Esophagus muscularis mucosa (tissue), 4 donors: ENCODE measurements at regions not wholly inside any gene's neighbourhood (a gene's known extent, or its start where the extent isn't known, plus 50 kb on each side); places are given as distances from the start of the nearest gene placed in this dataset.

Experiments
- DNase-seq: peaks from one replicate; pipeline ENCODE4 v3.0.0-alpha.2; 2017; ENCODE audit errors: extremely low spot score
- H3K27ac ChIP-seq, 4 donors: fragments of 200-600 bp; sonication (generic); replicated peaks in 1 of 4; 1 replicate in 3 of 4; 2 replicates in 1 of 4; pipeline ENCODE4 v1.5.1; 2016 to 2019; ENCODE audit warnings: mild to moderate bottlenecking in 1 of 4
- H3K27me3 ChIP-seq, 4 donors: fragments of 200-600 bp; sonication (generic); one replicate each; pipeline versions ENCODE4 v1.5.1 to v1.6.0; 2016 to 2019
- H3K36me3 ChIP-seq, 4 donors: fragments of 200-600 bp; sonication (generic); one replicate each; pipeline ENCODE4 v1.5.1; 2016 to 2019
- H3K4me1 ChIP-seq, 4 donors: fragments of 200-600 bp; sonication (generic); one replicate each; pipeline ENCODE4 v1.5.1; 2016 to 2019
- H3K4me3 ChIP-seq, 4 donors: fragments of 200-600 bp; sonication (generic); 1 replicate in 2 of 4; 2 replicates in 2 of 4; pipeline ENCODE4 v1.5.1; 2016 to 2019; ENCODE audit warnings: mild to moderate bottlenecking in 4 of 4, moderate library complexity in 1 of 4
- H3K9me3 ChIP-seq, 4 donors: fragments of 200-600 bp; sonication (generic); 1 replicate in 3 of 4; 2 replicates in 1 of 4; pipeline ENCODE4 v1.5.1; 2016 to 2019
- EP300 ChIP-seq: sonication (generic); formaldehyde crosslinking; IDR thresholded peaks from one replicate; pipeline ENCODE4 v1.6.1; 2017; ENCODE audit warnings: antibody characterized with exemption
- POLR2A ChIP-seq: fragments of 450-650 bp; IDR thresholded peaks from one replicate; pipeline ENCODE4 v1.6.1; 2017; ENCODE audit warnings: antibody characterized with exemption, moderate library complexity, mild to moderate bottlenecking, low read depth
- POLR2AphosphoS5 ChIP-seq, 2 donors: sonication (generic); formaldehyde crosslinking; IDR thresholded peaks; one replicate each; pipeline ENCODE4 v1.6.1; 2017; ENCODE audit warnings: antibody characterized with exemption in 2 of 2
- whole genome bisulfite sequencing: methylation state at CpG from one replicate; pipeline ENCODE4 v1.1.5; 2018; 5-methylcytosine and 5-hydroxymethylcytosine counted together
- intact Hi-C: fragments of 100-400 bp; cut with DNase I; formaldehyde crosslinking; loops from one replicate; pipeline ENCODE4 v1.15.1; 2023
- TF ChIP-seq, protein P1 (sequence below), 3 experiments: fragments of 200-600 bp in 2 of 3; fragments of 450-650 bp in 1 of 3; sonication (generic) in 2 of 3; IDR thresholded peaks; one replicate each; pipeline ENCODE4 v1.5.1; 2017 to 2019; ENCODE audit warnings: antibody characterized with exemption in 3 of 3, mild to moderate bottlenecking in 2 of 3, moderate library complexity in 1 of 3

DNA sequence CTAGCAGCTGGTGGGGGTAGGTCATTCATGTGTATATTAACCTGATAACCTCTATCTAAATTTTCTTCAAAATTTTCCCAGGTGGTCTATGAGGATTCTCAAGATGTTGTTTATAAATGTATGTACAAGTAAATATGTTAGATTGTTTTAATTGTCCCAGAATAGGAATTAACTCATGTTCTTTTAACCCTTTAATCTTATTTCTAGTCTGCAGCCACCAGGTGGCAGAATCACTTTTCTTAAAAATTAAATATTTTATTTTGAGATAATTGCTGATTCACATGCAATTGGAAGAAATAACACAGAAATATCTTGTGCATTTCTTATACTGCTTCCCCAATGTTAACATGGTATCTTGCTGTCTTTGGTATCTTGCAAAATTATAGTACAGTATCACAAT is 589.5 kb downstream of the ARL4A start:
- no peaks in the 10 kb centered on the region for H3K36me3 ChIP-seq
- intact Hi-C loops = loop anchor here (5.0 kb wide), 1 partner anchor 465 kb away; no protein-coding TSS in a partner anchor

GRCh38 chr7:13278020-13278419 is 590.6 kb downstream of the ARL4A start:
- Histone ChIP-seq H3K27ac (no peak overlapping the region), H3K4me1 (no peaks in the 10 kb centered on the region), H3K4me3 (no peak overlapping the region), H3K9me3 (no peaks in the 10 kb centered on the region), H3K36me3 (no peaks in the 10 kb centered on the region), H3K27me3 (no peaks in the 10 kb centered on the region)
- intact Hi-C loops = loop anchor here (5.0 kb wide), 1 partner anchor 464 kb away; no protein-coding TSS in a partner anchor
- TF ChIP-seq POLR2AphosphoS5 (IDR thresholded peaks at IDR 0.05) (no peak), POLR2A (no peak), EP300 (no peak)
- TF ChIP-seq, protein P1, sequence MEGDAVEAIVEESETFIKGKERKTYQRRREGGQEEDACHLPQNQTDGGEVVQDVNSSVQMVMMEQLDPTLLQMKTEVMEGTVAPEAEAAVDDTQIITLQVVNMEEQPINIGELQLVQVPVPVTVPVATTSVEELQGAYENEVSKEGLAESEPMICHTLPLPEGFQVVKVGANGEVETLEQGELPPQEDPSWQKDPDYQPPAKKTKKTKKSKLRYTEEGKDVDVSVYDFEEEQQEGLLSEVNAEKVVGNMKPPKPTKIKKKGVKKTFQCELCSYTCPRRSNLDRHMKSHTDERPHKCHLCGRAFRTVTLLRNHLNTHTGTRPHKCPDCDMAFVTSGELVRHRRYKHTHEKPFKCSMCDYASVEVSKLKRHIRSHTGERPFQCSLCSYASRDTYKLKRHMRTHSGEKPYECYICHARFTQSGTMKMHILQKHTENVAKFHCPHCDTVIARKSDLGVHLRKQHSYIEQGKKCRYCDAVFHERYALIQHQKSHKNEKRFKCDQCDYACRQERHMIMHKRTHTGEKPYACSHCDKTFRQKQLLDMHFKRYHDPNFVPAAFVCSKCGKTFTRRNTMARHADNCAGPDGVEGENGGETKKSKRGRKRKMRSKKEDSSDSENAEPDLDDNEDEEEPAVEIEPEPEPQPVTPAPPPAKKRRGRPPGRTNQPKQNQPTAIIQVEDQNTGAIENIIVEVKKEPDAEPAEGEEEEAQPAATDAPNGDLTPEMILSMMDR (IDR thresholded peaks at IDR 0.05) = no peak
- no peak for DNase-seq
- 84% methylated on average over 3 of the region's 3 CpGs for WGBS

More for the DNA sequence above, 589.5 kb downstream of the ARL4A start:
- DNase-seq = no peak
- no peaks in the 10 kb centered on the region for H3K27me3 ChIP-seq
- no peaks in the 10 kb centered on the region for H3K9me3 ChIP-seq
- H3K4me3 ChIP-seq = no peak overlapping the region
- H3K4me1 ChIP-seq = no peaks in the 10 kb centered on the region
- TF ChIP-seq POLR2A = no peak
- TF ChIP-seq, protein P1 (IDR thresholded peaks at IDR 0.05) = peak in 1 of 3 experiments; percentile 3
- no peak overlapping the region for H3K27ac ChIP-seq

DNA sequence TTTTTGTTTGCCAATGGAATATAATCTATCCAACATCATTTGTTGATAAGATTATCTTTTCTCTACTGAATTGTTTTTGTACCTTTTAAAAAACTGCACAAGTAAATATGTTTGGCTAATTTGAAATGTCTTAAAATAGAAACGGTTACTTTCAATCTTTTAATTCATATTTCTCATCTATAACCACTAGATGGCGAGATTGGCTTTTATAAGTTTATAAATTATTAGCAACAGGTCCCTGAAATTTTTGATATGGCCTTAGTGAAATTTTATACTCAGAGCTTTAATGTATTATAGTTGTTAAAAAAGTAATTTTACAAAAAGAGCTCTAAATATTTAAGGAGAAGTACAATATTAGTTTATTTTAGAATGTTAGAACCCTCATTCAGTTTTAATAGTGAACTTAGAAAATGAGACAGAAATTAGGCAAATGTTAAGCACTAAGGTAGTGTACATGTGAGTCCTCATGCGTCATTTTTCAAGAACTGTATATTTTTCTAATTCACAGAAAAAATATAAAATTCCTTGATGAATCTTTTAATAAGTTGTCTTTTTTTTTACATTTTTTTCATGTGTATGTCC is 592.5 kb downstream of the ARL4A start:
- Histone ChIP-seq H3K9me3 (no peaks in the 10 kb centered on the region), H3K27me3 (no peaks in the 10 kb centered on the region), H3K36me3 (no peaks in the 10 kb centered on the region), H3K27ac (no peak overlapping the region), H3K4me3 (no peak overlapping the region), H3K4me1 (no peaks in the 10 kb centered on the region)
- DNase-seq = no peak
- 33% methylated on average over 3 of the region's 3 CpGs for WGBS
- intact Hi-C loops = loop anchor here (5.0 kb wide), 3 partner anchors 462 to 1412 kb away; no protein-coding TSS in a partner anchor
- TF ChIP-seq POLR2A (no peak), EP300 (no peak)
- TF ChIP-seq, protein P1 (IDR thresholded peaks at IDR 0.05) = peak; percentile 33 to 51 (median 51)

DNA sequence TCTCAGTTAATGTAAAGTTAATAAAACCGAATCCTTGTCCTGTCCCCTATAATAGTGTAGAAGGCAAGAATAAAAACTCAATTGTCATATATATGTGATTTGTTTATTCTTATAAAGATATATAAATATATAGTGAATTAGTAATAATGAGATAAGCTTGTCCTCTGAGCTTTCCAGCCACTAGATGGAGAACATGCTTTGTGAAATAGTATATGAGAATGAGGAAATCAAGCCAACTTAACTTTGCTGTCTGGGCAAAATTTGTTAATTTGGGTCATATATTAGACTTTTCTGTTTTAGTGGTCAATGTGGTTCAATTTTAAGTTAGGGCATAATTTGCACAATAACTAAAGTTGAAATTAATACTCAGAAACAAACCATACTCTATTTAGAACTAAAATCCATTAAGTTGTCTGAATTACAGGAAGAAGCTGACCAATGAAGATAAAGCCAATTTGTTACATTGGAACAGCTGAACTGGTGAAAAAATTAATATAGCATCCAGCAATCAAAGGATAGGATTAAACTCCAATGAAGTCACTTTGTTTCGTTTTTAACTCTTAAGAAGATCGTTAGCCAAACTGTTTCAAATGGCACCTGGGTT is 595.0 kb downstream of the ARL4A start:
- no peak for DNase-seq
- Histone ChIP-seq H3K4me1 (no peaks in the 10 kb centered on the region), H3K9me3 (no peaks in the 10 kb centered on the region), H3K27me3 (no peaks in the 10 kb centered on the region), H3K36me3 (no peaks in the 10 kb centered on the region), H3K27ac (no peak overlapping the region), H3K4me3 (no peak overlapping the region)
- no peak for TF ChIP-seq POLR2A
- TF ChIP-seq, protein P1 (IDR thresholded peaks at IDR 0.05) = peak in 1 of 3 experiments; percentile 26
- 75% methylated on average over 3 of the region's 3 CpGs for whole genome bisulfite sequencing
- intact Hi-C loops = loop anchor here (5.0 kb wide), 2 partner anchors 1175 to 1410 kb away; no protein-coding TSS in a partner anchor

DNA sequence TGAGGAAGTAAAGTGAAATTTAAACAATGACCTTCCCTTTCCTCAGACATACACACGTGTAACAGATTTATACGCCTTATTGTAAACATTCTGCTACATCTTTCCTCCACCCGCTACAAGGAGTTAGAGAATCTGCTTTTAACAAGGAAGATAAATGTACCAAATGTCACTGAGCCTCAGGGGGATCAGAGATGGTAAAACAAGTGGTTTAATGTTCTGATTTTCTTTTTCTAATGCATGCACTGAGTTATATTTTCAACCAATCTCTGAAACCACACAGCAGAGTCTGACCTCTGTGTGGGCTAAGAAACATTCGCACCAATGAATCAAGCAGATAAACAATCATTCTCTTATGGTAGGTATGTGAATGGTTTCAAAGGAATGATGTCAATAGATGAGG is 599.5 kb downstream of the ARL4A start:
- TF ChIP-seq POLR2A = no peak
- TF ChIP-seq, protein P1 (IDR thresholded peaks at IDR 0.05) = no peak
- TF ChIP-seq EP300 = no peak
- no peak for TF ChIP-seq POLR2AphosphoS5 (IDR thresholded peaks at IDR 0.05)
- intact Hi-C loops = no loop called here
- Histone ChIP-seq H3K9me3 (no peaks in the 10 kb centered on the region), H3K36me3 (no peaks in the 10 kb centered on the region), H3K4me1 (no peaks in the 10 kb centered on the region), H3K4me3 (no peak overlapping the region), H3K27me3 (no peaks in the 10 kb centered on the region), H3K27ac (no peak overlapping the region)
- DNase-seq = no peak
- WGBS = 71% methylated on average over 4 of the region's 4 CpGs
